ENCODE measurements at regions not wholly inside any gene's neighbourhood (a gene's known extent, or its start where the extent isn't known, plus 50 kb on each side); places are given as distances from the start of the nearest gene placed in this dataset.

DNA sequence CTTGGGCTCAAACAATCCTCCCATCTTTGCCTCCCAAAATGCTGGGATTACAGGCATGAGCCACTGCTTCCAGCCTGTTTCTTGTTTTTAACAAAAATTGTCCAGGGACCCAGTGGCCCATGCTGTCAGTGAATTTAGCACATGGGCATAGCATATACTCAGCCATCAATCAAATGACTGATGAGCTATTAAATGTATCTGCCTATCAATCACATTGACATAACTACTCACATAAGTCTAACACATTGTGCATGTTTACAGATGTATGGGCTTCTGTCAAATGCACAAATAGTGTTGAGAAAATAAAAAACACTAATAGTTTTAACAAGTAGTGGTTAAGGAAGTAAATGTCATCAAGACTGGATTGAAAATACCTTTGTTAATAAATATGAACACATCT lies 249.4 kb downstream of the COX18 start:
- no peak overlapping the region for H3K4me3 ChIP-seq (ENCODE audit: low read length)
- H3K9me3 ChIP-seq (ENCODE audit: control insufficient read depth, low read length): no peaks in the 10 kb centered on the region
- no peaks in the 10 kb centered on the region for H3K27me3 ChIP-seq (ENCODE audit: control insufficient read depth, insufficient read depth, low read length, poor library complexity, severe bottlenecking)
- no peak overlapping the region for H3K4me3 Mint-ChIP-seq
- no peak overlapping the region for H3K27ac Mint-ChIP-seq
- no peaks in the 10 kb centered on the region for H3K36me3 ChIP-seq (ENCODE audit: control insufficient read depth, insufficient read depth, low read length)
- H3K27me3 Mint-ChIP-seq (ENCODE audit: insufficient read depth): no peaks in the 10 kb centered on the region
- H3K4me1 Mint-ChIP-seq: peaks cover 3% of the 10 kb centered on the region
- no peaks in the 10 kb centered on the region for H3K9me3 Mint-ChIP-seq
- TF ChIP-seq, protein P1, sequence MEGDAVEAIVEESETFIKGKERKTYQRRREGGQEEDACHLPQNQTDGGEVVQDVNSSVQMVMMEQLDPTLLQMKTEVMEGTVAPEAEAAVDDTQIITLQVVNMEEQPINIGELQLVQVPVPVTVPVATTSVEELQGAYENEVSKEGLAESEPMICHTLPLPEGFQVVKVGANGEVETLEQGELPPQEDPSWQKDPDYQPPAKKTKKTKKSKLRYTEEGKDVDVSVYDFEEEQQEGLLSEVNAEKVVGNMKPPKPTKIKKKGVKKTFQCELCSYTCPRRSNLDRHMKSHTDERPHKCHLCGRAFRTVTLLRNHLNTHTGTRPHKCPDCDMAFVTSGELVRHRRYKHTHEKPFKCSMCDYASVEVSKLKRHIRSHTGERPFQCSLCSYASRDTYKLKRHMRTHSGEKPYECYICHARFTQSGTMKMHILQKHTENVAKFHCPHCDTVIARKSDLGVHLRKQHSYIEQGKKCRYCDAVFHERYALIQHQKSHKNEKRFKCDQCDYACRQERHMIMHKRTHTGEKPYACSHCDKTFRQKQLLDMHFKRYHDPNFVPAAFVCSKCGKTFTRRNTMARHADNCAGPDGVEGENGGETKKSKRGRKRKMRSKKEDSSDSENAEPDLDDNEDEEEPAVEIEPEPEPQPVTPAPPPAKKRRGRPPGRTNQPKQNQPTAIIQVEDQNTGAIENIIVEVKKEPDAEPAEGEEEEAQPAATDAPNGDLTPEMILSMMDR (conservative IDR thresholded peaks at IDR 0.05): no peak
- H3K36me3 Mint-ChIP-seq (ENCODE audit: low read depth): no peaks in the 10 kb centered on the region
- H3K9ac ChIP-seq (ENCODE audit: extremely low read depth, low read length, poor library complexity, severe bottlenecking): no peak overlapping the region
- H3K4me1 ChIP-seq (ENCODE audit: control insufficient read depth, insufficient read depth, low read length): no peaks in the 10 kb centered on the region
- DNase-seq: no peak
- no peak overlapping the region for H3K27ac ChIP-seq (ENCODE audit: low read depth, low read length)

DNA sequence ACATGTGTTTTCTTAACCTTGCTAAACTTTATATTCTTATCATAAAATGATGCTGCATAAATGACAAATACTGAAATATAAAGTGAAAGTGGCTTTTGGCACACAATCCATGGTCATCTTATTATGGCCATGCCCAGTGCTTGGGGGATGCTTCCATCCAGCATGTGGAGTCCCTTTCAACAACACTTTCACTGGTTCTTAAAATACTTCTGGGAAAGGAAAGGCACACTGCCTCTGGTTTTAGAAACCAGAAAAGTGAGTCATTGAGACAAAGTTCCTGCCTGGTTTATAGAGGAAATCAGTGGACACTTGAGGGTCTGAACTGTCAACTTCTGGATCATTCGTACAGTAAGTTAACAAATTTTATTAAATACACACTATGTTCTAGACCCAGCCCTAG lies 248.0 kb upstream of the ADAMTS3 start:
- no peak for DNase-seq
- H3K27me3 Mint-ChIP-seq (ENCODE audit: insufficient read depth): no peaks in the 10 kb centered on the region
- Histone ChIP-seq H3K9me3 (ENCODE audit: control insufficient read depth, low read length) (peaks cover 4% of the 10 kb centered on the region), H3K9ac (ENCODE audit: extremely low read depth, low read length, poor library complexity, severe bottlenecking) (no peak overlapping the region), H3K27ac (ENCODE audit: low read depth, low read length) (no peak overlapping the region), H3K36me3 (ENCODE audit: control insufficient read depth, insufficient read depth, low read length) (no peaks in the 10 kb centered on the region), H3K4me1 (ENCODE audit: control insufficient read depth, insufficient read depth, low read length) (no peaks in the 10 kb centered on the region), H3K27me3 (ENCODE audit: control insufficient read depth, insufficient read depth, low read length, poor library complexity, severe bottlenecking) (no peaks in the 10 kb centered on the region), H3K4me3 (ENCODE audit: low read length) (no peak overlapping the region)
- H3K36me3 Mint-ChIP-seq (ENCODE audit: low read depth): no peaks in the 10 kb centered on the region
- H3K27ac Mint-ChIP-seq: no peak overlapping the region
- no peak overlapping the region for H3K4me3 Mint-ChIP-seq
- peaks cover 3% of the 10 kb centered on the region for H3K4me1 Mint-ChIP-seq
- WGBS, 2 experiments (ENCODE audit: insufficient coverage in 1 of 2, insufficient read length in 1 of 2): no CpG with 5 or more reads among the region's 1 CpG
- TF ChIP-seq, protein P1 (conservative IDR thresholded peaks at IDR 0.05): no peak
- no peaks in the 10 kb centered on the region for H3K9me3 Mint-ChIP-seq

DNA sequence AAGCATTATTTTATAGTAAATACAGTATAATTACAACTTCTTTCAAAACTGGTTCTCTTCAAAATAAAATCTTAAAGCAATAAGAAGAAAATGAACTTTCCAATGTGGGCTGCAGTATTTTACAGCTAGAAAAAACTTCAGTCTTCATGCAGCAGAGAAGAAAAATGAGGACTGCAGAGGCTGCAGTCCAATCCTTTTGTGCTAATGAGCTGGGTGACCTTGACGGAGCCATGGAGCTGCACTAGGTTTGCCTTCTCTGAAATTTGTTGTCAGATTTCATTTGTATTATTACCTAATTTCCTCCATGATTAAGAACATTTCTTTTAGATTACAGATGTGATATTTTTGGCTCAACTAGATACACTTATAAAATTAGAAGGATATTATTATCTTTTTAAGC lies 245.2 kb upstream of the ADAMTS3 start:
- Histone ChIP-seq H3K9ac (ENCODE audit: extremely low read depth, low read length, poor library complexity, severe bottlenecking) (no peak overlapping the region), H3K4me3 (ENCODE audit: low read length) (no peak overlapping the region), H3K27ac (ENCODE audit: low read depth, low read length) (no peak overlapping the region), H3K9me3 (ENCODE audit: control insufficient read depth, low read length) (peaks cover 4% of the 10 kb centered on the region), H3K36me3 (ENCODE audit: control insufficient read depth, insufficient read depth, low read length) (no peaks in the 10 kb centered on the region), H3K4me1 (ENCODE audit: control insufficient read depth, insufficient read depth, low read length) (no peaks in the 10 kb centered on the region), H3K27me3 (ENCODE audit: control insufficient read depth, insufficient read depth, low read length, poor library complexity, severe bottlenecking) (no peaks in the 10 kb centered on the region)
- 90% methylated on average over 1 of the region's 1 CpG; no CpG with 5 or more reads in 1 of the 2 experiments for WGBS, 2 experiments (ENCODE audit: insufficient coverage in 1 of 2, insufficient read length in 1 of 2)
- no peak for DNase-seq
- Mint-ChIP-seq H3K27ac (no peak overlapping the region), H3K4me3 (no peak overlapping the region), H3K9me3 (no peaks in the 10 kb centered on the region), H3K27me3 (ENCODE audit: insufficient read depth) (no peaks in the 10 kb centered on the region), H3K36me3 (ENCODE audit: low read depth) (no peaks in the 10 kb centered on the region), H3K4me1 (no peaks in the 10 kb centered on the region)
- TF ChIP-seq, protein P1 (conservative IDR thresholded peaks at IDR 0.05): no peak

All from endodermal cell (in vitro differentiated cells).